HL-60 (cell line): ENCODE measurements at regions not wholly inside any gene's neighbourhood (a gene's known extent, or its start where the extent isn't known, plus 50 kb on each side); places are given as distances from the start of the nearest gene placed in this dataset.
"Not testable (repeated sequence)": the region's sequence is repeated elsewhere in the genome, so short reads cannot be mapped to it uniquely, and the experiment has no call there.

Experiments used
- CTCF ChIP-seq: IDR thresholded peaks from one replicate; pipeline ENCODE4 v1.5.1; 2011; ENCODE audit warnings: low read length, control low read depth, inconsistent platforms; ENCODE audit not compliant: insufficient read depth
- GABPA ChIP-seq: IDR thresholded peaks from 2 replicates; pipeline ENCODE4 v1.6.1; 2012; ENCODE audit warnings: low read depth
- POLR2AphosphoS5 ChIP-seq: IDR thresholded peaks from 2 replicates; pipeline ENCODE4 v1.6.1; 2012; ENCODE audit warnings: low read depth
- REST ChIP-seq: IDR thresholded peaks from 2 replicates; pipeline ENCODE4 v1.6.1; 2012; ENCODE audit warnings: low read depth; ENCODE audit not compliant: insufficient replicate concordance
- SPI1 ChIP-seq: IDR thresholded peaks from 2 replicates; pipeline ENCODE4 v1.6.1; 2012; ENCODE audit warnings: low read depth, mild to moderate bottlenecking, borderline replicate concordance

DNA sequence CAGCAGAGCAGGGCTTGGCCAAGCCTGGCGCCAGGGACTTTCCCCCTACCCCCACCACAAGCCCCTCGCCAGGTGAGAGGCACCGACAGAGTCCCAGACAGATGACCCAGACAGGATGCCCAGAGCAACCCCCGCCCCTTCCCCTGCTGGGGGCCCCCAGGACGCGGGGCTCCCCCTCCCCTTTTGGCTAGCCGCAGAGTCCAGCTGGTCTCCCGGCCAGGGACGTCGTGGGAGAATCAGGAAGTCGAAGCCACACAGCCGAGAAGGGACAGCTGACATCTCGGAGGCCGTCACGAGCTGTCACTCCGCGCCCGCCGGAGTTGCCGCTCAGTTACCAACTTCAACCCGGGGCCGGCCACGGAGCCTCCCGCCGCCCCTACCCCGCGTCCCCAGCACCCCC, 84.6 kb upstream of the FRG2C start:
- TF ChIP-seq CTCF, POLR2AphosphoS5, REST, GABPA, SPI1: not testable (repeated sequence)
